Neural progenitor cell (in vitro differentiated cells): ENCODE measurements at regions not wholly inside any gene's neighbourhood (a gene's known extent, or its start where the extent isn't known, plus 50 kb on each side); places are given as distances from the start of the nearest gene placed in this dataset.

Experiments used
- DNase-seq: peaks from one replicate; pipeline ENCODE4 v3.0.0-alpha.2; 2016; ENCODE audit warnings: low spot score
- H2AFZ ChIP-seq: fragments of 200-600 bp; sonication (generic); replicated peaks from 2 replicates; pipeline ENCODE4 v1.6.1; 2016; ENCODE audit warnings: antibody characterized with exemption
- H3F3A ChIP-seq: fragments of 200-600 bp; sonication (generic); 2 replicates; pipeline ENCODE4 v1.6.1; 2016; ENCODE audit warnings: antibody characterized with exemption, low read depth
- H3K27ac ChIP-seq: fragments of 200-600 bp; sonication (generic); 2 replicates; pipeline ENCODE4 v1.5.1; 2016; ENCODE audit warnings: mild to moderate bottlenecking
- H3K27me3 ChIP-seq: fragments of 200-600 bp; sonication (generic); 2 replicates; pipeline ENCODE4 v1.6.1; 2016; ENCODE audit warnings: mild to moderate bottlenecking, moderate library complexity
- H3K36me3 ChIP-seq: fragments of 200-600 bp; sonication (generic); 2 replicates; pipeline ENCODE4 v1.5.1; 2016
- H3K4me1 ChIP-seq: fragments of 200-600 bp; sonication (generic); 2 replicates; pipeline ENCODE4 v1.6.1; 2016; ENCODE audit warnings: mixed run types
- H3K4me2 ChIP-seq: fragments of 200-600 bp; sonication (generic); 2 replicates; pipeline ENCODE4 v1.6.1; 2016
- H3K4me3 ChIP-seq: fragments of 200-600 bp; sonication (generic); 2 replicates; pipeline ENCODE4 v1.5.1; 2016
- H3K79me2 ChIP-seq: fragments of 200-600 bp; sonication (generic); 2 replicates; pipeline ENCODE4 v1.6.1; 2016; ENCODE audit warnings: low read depth
- H3K9ac ChIP-seq: fragments of 200-600 bp; sonication (generic); 2 replicates; pipeline ENCODE4 v1.6.1; 2016
- H3K9me3 ChIP-seq: fragments of 200-600 bp; sonication (generic); 2 replicates; pipeline ENCODE4 v1.5.1; 2016; ENCODE audit warnings: low read depth
- H4K20me1 ChIP-seq: fragments of 200-600 bp; sonication (generic); 2 replicates; pipeline ENCODE4 v1.6.1; 2016; ENCODE audit warnings: low read depth
- H3K27ac Mint-ChIP-seq: 3 replicates; pipeline ENCODE4 v1.8.0; 2021; ENCODE audit warnings: mixed read lengths
- H3K27me3 Mint-ChIP-seq: 2 replicates; pipeline ENCODE4 v1.8.0; 2022; ENCODE audit warnings: low read depth, mild to moderate bottlenecking, inconsistent platforms, moderate library complexity, mixed read lengths; ENCODE audit not compliant: insufficient read depth
- H3K36me3 Mint-ChIP-seq: 3 replicates; pipeline ENCODE4 v1.8.0; 2021; ENCODE audit warnings: mixed read lengths
- H3K4me1 Mint-ChIP-seq: 3 replicates; pipeline ENCODE4 v1.8.0; 2021; ENCODE audit warnings: mixed read lengths
- H3K4me3 Mint-ChIP-seq: 3 replicates; pipeline ENCODE4 v1.8.0; 2021; ENCODE audit warnings: mild to moderate bottlenecking, moderate library complexity, mixed read lengths
- H3K9me3 Mint-ChIP-seq: 3 replicates; pipeline ENCODE4 v1.8.0; 2020; ENCODE audit warnings: mixed read lengths
- EZH2 ChIP-seq: fragments of 200-600 bp; sonication (generic); IDR thresholded peaks from 2 replicates; pipeline ENCODE4 v1.6.1; 2017; ENCODE audit warnings: antibody characterized with exemption, mild to moderate bottlenecking, moderate library complexity
- EZH2phosphoT487 ChIP-seq: fragments of 200-600 bp; sonication (generic); IDR thresholded peaks from 2 replicates; pipeline ENCODE4 v1.6.1; 2017; ENCODE audit warnings: antibody characterized with exemption
- TF ChIP-seq, protein P1 (sequence below): fragments of 200-600 bp; sonication (generic); IDR thresholded peaks from 2 replicates; pipeline ENCODE4 v1.5.1; 2017; ENCODE audit warnings: antibody characterized with exemption, mild to moderate bottlenecking

DNA sequence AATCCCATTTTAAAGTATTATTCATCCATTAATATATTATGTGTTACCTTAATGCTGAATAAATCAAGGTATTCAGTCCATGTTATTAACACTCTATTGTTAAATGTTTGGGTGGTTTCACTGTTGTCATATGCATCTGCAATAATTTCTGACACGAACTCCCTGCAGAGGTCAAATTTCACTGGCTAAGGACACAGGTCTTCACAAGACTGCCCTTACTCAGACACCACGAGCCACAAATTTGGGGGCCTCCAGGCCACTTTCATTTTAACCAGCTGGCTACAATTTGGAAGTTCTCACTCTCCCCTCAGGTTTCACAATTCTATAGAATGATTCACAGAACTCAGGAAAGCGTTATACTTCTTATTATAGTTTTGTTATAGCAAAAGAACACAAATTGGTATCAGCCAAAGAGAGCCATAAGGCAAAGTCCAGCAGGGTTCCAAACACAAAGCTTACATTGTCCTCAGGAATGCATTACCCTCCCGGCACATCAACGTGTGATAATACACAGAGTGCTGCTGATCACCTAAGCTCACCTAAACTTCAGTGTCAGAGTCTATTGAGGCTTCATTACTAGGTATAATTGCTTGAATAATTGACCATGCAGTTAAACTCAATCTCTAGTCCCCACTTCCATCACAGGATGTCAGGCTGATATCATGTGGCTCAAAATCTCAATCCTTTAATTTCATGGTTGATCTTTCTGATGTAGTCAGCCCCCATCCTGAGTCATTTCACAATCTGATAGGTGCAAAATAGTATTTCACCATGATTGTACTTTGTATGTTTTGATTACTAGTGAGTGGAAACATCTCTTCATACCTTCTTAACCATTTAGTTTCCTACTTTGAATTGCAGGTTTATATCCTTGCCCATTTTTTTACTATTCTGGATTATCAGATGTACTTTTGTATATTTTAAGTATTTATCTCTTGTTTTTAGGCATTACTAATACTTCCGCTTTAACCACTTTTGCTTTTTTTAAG lies 441.4 kb upstream of the AGTR1 start:
- H3K4me3 Mint-ChIP-seq, result no peak overlapping the region

DNA sequence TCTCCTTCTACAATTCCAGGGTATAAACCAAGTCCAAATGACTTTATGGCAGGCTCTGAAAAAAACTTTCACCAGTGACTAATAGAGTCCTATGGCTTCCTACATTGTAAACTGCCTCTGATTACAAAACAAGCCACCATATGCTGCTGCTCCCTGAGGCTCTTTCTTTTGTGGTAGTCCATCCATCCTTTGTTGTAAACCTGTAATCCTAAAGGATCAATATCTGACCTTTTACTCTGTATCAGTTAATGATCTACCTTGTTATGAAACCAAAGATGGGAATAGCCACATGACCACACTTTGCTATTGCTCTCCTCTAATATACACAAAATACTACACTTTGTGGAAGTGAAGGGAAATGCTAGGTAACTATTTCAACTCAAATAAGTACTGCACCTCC lies 434.7 kb upstream of the AGTR1 start:
- Histone ChIP-seq H2AFZ (no peak overlapping the region), H3K79me2 (no peaks in the 10 kb centered on the region), H3K4me2 (no peak overlapping the region), H3K4me3 (no peak overlapping the region), H3K36me3 (no peaks in the 10 kb centered on the region), H3F3A (no peaks in the 10 kb centered on the region), H3K27me3 (no peaks in the 10 kb centered on the region), H3K27ac (no peak overlapping the region), H3K9ac (no peak overlapping the region), H3K4me1 (no peaks in the 10 kb centered on the region), H3K9me3 (no peaks in the 10 kb centered on the region), H4K20me1 (no peaks in the 10 kb centered on the region)
- no peak for DNase-seq
- Mint-ChIP-seq H3K36me3 (no peaks in the 10 kb centered on the region), H3K9me3 (peaks cover 9% of the 10 kb centered on the region), H3K4me3 (no peak overlapping the region), H3K4me1 (peaks cover 4% of the 10 kb centered on the region), H3K27me3 (no peaks in the 10 kb centered on the region), H3K27ac (no peak overlapping the region)
- TF ChIP-seq EZH2, result no peak
- no peak for TF ChIP-seq EZH2phosphoT487
- TF ChIP-seq, protein P1, sequence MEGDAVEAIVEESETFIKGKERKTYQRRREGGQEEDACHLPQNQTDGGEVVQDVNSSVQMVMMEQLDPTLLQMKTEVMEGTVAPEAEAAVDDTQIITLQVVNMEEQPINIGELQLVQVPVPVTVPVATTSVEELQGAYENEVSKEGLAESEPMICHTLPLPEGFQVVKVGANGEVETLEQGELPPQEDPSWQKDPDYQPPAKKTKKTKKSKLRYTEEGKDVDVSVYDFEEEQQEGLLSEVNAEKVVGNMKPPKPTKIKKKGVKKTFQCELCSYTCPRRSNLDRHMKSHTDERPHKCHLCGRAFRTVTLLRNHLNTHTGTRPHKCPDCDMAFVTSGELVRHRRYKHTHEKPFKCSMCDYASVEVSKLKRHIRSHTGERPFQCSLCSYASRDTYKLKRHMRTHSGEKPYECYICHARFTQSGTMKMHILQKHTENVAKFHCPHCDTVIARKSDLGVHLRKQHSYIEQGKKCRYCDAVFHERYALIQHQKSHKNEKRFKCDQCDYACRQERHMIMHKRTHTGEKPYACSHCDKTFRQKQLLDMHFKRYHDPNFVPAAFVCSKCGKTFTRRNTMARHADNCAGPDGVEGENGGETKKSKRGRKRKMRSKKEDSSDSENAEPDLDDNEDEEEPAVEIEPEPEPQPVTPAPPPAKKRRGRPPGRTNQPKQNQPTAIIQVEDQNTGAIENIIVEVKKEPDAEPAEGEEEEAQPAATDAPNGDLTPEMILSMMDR, result no peak

More for the DNA sequence above, 441.4 kb upstream of the AGTR1 start:
- Histone ChIP-seq H3K79me2 (no peaks in the 10 kb centered on the region), H3K4me2 (no peak overlapping the region), H3F3A (no peaks in the 10 kb centered on the region), H3K27ac (no peak overlapping the region), H3K9ac (no peak overlapping the region), H4K20me1 (no peaks in the 10 kb centered on the region), H2AFZ (no peak overlapping the region), H3K27me3 (no peaks in the 10 kb centered on the region), H3K4me1 (no peaks in the 10 kb centered on the region), H3K9me3 (no peaks in the 10 kb centered on the region), H3K4me3 (no peak overlapping the region), H3K36me3 (no peaks in the 10 kb centered on the region)
- peak; percentile 20 for DNase-seq
- Mint-ChIP-seq H3K36me3 (peaks cover 6% of the 10 kb centered on the region), H3K4me1 (peaks cover 3% of the 10 kb centered on the region), H3K9me3 (peaks cover 16% of the 10 kb centered on the region), H3K27me3 (no peaks in the 10 kb centered on the region), H3K27ac (peak overlapping the region; percentile 12)
- TF ChIP-seq EZH2, result no peak
- TF ChIP-seq EZH2phosphoT487, result no peak
- TF ChIP-seq, protein P1, result no peak

DNA sequence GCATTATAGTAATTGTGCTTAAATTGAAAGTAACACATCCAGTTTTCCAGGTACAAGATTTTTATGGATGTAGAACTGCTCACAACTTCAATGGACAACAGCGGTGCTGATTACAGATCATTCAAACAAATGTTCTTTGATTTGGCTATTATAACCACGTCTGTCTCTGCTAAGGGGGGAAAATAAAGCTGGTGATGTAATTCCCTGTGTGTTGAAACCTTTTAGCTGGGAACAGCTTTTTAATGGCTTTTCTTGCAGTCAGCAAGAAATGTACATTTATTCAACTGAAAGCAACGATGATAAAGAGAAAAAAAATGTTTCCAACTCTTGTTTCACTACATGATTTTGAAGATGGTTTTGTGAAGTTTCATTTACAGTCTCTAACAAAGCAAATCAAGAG lies 431.9 kb upstream of the AGTR1 start:
- no peak for DNase-seq
- no peaks in the 10 kb centered on the region for H3K4me1 ChIP-seq
- H3K4me2 ChIP-seq, result no peak overlapping the region
- no peak overlapping the region for H2AFZ ChIP-seq
- H3F3A ChIP-seq, result no peaks in the 10 kb centered on the region
- H3K27me3 Mint-ChIP-seq, result no peaks in the 10 kb centered on the region
- TF ChIP-seq EZH2phosphoT487 (no peak), EZH2 (no peak)
- TF ChIP-seq, protein P1, result no peak
- H3K27me3 ChIP-seq, result no peaks in the 10 kb centered on the region
- H3K36me3 ChIP-seq, result no peaks in the 10 kb centered on the region
- H3K9ac ChIP-seq, result no peak overlapping the region
- no peaks in the 10 kb centered on the region for H4K20me1 ChIP-seq
- H3K4me1 Mint-ChIP-seq, result peaks cover 10% of the 10 kb centered on the region
- no peaks in the 10 kb centered on the region for H3K36me3 Mint-ChIP-seq
- H3K4me3 ChIP-seq, result no peak overlapping the region
- H3K27ac ChIP-seq, result no peak overlapping the region
- H3K4me3 Mint-ChIP-seq, result no peak overlapping the region
- H3K9me3 ChIP-seq, result no peaks in the 10 kb centered on the region
- no peaks in the 10 kb centered on the region for H3K79me2 ChIP-seq
- peaks cover 2% of the 10 kb centered on the region for H3K9me3 Mint-ChIP-seq
- H3K27ac Mint-ChIP-seq, result no peak overlapping the region
